ENCODE measurements at regions not wholly inside any gene's neighbourhood (a gene's known extent, or its start where the extent isn't known, plus 50 kb on each side); places are given as distances from the start of the nearest gene placed in this dataset.

DNA sequence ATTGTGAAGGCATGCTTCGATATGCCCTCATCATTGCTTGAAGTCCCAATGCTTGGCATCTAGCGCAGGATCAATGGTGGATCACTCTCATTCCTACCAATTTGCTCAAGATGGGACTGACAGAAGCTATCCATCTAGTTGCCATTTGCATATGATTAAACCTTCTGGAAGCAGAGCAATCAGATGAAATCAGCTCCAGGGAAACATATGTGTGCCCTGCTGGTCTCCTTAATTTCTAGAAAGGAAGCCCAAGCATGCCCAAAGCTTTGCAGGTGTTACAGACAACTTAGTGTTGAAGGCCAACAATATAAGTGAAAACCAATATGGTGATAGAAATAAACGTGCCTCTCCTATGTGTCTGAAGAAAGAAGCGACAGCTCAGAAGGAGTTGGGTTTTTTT is 350.0 kb upstream of the ERCC4 start:
- TF ChIP-seq TARDBP (IDR thresholded peaks at IDR 0.05) (no peak), SP1 (IDR thresholded peaks at IDR 0.05) (no peak), FOXM1 (IDR thresholded peaks at IDR 0.05; ENCODE audit: borderline replicate concordance) (no peak), FOXA1 (IDR thresholded peaks at IDR 0.05) (no peak)

Measured in HEK293T (cell line).